ENCODE measurements at regions not wholly inside any gene's neighbourhood (a gene's known extent, or its start where the extent isn't known, plus 50 kb on each side); places are given as distances from the start of the nearest gene placed in this dataset.

DNA sequence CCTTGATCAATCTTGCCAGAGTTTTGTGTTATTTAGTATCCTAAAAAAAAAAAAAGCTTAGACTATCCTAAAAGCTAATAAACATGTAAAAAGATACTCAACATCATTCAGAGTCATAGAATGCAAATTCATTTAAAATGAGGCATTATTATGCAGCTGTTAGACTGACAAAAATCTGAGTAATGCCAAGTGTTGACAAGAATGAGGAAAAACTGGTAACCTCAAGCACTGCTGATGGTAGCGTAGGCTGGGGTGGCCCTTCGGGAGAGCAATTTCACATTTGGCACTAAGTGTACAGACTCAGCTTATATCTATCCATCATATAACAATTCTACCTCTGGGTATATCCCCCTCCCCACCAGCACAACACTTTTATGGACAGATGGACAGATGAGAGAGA, 280.4 kb downstream of the RAP2B start:
- DNase-seq (ENCODE audit: low read depth) = no peak
- TF ChIP-seq, protein P1, sequence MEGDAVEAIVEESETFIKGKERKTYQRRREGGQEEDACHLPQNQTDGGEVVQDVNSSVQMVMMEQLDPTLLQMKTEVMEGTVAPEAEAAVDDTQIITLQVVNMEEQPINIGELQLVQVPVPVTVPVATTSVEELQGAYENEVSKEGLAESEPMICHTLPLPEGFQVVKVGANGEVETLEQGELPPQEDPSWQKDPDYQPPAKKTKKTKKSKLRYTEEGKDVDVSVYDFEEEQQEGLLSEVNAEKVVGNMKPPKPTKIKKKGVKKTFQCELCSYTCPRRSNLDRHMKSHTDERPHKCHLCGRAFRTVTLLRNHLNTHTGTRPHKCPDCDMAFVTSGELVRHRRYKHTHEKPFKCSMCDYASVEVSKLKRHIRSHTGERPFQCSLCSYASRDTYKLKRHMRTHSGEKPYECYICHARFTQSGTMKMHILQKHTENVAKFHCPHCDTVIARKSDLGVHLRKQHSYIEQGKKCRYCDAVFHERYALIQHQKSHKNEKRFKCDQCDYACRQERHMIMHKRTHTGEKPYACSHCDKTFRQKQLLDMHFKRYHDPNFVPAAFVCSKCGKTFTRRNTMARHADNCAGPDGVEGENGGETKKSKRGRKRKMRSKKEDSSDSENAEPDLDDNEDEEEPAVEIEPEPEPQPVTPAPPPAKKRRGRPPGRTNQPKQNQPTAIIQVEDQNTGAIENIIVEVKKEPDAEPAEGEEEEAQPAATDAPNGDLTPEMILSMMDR (IDR thresholded peaks at IDR 0.05; ENCODE audit: insufficient read depth, low read depth, low read length) = no peak
- H3K4me3 ChIP-seq (ENCODE audit: low read depth, low read length) = no peak overlapping the region

DNA sequence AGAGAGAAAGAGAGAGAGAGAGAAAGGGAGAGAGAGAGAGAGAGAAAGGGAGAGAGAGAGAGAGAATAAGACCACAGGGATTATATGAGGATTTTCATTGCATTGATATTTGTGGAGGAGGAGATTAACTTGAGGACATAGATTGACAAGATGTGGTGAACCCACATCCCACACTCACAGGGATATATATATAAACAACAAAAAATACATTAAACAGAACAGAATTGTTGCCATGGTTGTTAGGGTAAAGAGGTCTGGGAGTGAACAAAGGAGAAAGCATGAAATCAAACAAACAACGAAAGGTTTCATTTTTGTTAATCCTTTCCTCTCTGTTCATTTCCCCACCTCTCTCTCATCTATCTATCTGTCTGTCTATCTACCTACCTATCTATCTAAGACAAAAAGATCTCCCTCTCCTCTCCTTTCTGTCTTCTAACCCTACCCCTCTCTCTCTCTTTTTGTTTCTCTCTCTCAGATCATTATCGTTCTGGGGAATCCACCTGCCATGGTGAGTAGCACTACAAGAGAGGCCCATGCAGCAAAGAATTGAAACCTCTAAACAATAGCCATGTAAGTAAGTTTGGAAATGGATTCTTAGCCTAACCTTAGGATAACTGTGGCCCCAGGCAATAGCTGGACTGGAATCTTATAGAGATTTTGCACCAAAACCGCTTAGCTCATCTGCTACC, 280.9 kb downstream of the RAP2B start:
- TF ChIP-seq, protein P1 (IDR thresholded peaks at IDR 0.05; ENCODE audit: insufficient read depth, low read depth, low read length) = no peak
- DNase-seq (ENCODE audit: low read depth) = no peak
- H3K4me3 ChIP-seq (ENCODE audit: low read depth, low read length) = no peak overlapping the region

DNA sequence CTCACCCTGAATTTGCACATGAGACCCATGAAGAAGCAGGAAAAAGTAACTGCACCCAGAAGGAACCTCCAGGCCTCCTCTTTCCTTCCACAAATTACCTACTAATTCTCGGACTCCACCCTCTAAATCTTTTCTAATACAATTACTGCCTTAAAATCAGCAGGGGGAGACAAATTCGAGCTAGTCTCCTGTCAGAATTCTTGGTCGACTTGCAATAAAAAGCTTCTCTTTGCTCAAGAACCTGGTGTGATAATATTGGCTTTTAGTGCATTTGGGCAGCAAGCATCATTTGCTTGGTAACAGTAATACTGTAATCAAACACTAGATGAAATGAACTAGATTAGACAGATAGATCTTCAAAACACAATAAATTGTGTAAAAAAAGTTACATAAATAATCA, 281.9 kb downstream of the RAP2B start:
- peak; percentile 10 for DNase-seq (ENCODE audit: low read depth)
- TF ChIP-seq, protein P1 (IDR thresholded peaks at IDR 0.05; ENCODE audit: insufficient read depth, low read depth, low read length) = no peak

DNA sequence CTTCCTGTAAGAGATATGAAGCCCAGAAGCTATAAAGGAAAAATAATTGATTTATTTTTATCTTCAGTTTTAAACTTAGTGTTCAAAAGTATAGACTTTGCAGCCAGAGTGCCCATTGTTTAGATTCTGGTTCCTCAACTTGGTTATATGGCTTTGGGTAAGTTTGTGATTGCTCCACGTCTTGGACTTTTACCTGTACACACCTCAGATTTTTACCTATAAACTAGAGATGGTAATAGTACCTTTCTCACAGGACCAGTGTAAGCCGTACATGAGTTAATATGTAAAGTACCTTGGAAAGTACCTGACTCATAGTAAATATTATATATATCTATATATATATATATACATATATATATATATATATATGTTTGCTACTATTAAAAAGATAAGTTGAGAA, 283.8 kb downstream of the RAP2B start:
- H3K4me3 ChIP-seq (ENCODE audit: low read depth, low read length) = no peak overlapping the region
- no peak for DNase-seq (ENCODE audit: low read depth)
- TF ChIP-seq, protein P1 (IDR thresholded peaks at IDR 0.05; ENCODE audit: insufficient read depth, low read depth, low read length) = no peak

More for the DNA sequence above, 281.9 kb downstream of the RAP2B start:
- no peak overlapping the region for H3K4me3 ChIP-seq (ENCODE audit: low read depth, low read length)

DNA sequence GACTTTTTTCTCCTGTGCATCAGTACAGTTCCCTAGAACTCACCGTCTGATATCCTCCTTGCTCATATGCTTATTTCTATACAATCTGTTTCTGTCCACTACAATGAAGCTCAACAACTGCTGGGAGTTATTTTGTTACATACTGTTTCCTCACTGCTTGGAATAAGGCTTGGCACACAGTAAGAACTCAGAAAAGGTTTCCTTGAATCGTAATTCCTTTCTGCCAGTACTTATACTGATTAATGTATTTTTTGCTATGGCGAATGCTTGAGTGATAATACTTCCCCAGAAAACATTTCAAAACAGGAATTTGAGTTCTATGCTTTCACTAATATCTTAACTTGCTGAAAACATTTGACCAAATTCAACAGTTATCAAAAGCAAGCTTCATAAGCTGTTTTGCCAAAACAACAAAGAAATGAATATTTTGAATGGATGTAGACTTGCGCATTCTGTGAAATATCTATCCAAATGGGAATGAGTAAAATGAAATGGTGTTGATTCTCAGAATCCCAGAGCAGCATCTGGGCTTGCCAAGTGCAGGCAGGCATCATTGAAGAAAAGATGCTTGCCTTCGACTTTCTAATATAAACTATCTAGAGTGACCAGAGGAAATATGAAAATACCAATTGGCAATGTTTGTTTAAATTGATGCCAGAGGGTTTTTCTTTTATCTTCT, 286.3 kb downstream of the RAP2B start:
- H3K4me3 ChIP-seq (ENCODE audit: low read depth, low read length) = no peak overlapping the region
- no peak for DNase-seq (ENCODE audit: low read depth)
- TF ChIP-seq, protein P1 (IDR thresholded peaks at IDR 0.05; ENCODE audit: insufficient read depth, low read depth, low read length) = no peak

DNA sequence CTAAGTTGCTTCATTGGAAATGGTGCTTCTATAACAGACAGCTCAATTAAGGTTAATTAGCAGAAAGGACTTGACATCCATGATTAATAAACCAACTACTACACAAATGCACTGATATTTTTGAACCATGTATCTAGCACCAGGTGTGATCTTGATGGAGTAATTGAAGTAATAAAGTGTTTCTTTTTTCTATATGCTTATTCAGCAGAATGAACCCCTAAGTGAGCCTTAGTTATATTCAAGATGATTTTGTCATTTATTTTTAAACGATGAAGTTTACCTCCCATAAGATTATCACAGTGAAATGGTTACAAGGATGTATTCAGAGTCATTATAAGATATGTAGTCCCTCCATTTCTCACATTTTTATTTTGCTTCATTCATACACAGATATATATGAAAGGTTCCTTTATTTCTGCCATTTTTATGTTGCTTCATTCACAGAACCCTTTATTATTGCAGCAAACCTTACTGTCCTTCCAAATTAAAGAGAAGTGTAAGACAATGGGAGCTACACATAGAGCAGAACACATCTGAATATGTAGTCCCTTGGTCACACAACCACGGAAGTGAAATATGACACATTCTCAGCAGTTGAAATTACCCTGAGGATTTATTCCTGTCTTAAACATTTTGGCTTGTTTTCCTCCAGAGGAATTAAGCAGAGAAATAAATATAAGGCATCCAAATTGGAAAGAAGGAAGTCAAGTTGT, 295.0 kb downstream of the RAP2B start:
- H3K4me3 ChIP-seq (ENCODE audit: low read depth, low read length) = no peak overlapping the region
- DNase-seq (ENCODE audit: low read depth) = no peak
- TF ChIP-seq, protein P1 (IDR thresholded peaks at IDR 0.05; ENCODE audit: insufficient read depth, low read depth, low read length) = no peak

Measured in fibroblast of villous mesenchyme (primary cell).